H1 (cell line): ENCODE measurements at regions not wholly inside any gene's neighbourhood (a gene's known extent, or its start where the extent isn't known, plus 50 kb on each side); places are given as distances from the start of the nearest gene placed in this dataset.

Experiments used
- CTCF ChIA-PET: fragments of 300-600 bp; sonication (Branson Sonifier 250); formaldehyde crosslinking; loops from one replicate; lab custom pipeline; 2021; ENCODE audit not compliant: partially characterized antibody; lab: Charles Lee
- POLR2A ChIA-PET: fragments of 300-600 bp; sonication (Branson Sonifier 250); formaldehyde crosslinking; loops from one replicate; lab custom pipeline; 2021; ENCODE audit warnings: inconsistent platforms; ENCODE audit not compliant: partially characterized antibody; lab: Charles Lee
- DNase-seq, 2 experiments: peaks; one replicate each; pipeline versions ENCODE4 v3.0.0 to v3.0.0-alpha.2; 2010 to 2022; ENCODE audit warnings: low spot score in 2 of 2, low read depth in 1 of 2, mixed read lengths in 1 of 2
- FAIRE-seq: peaks from 2 replicates; lab custom pipeline; 2011; peaks lifted over from hg19 to GRCh38; lab: Jason Lieb, UNC
- H2AFZ ChIP-seq: 2 replicates; pipeline ENCODE4 v1.8.1; 2012; ENCODE audit warnings: low read length, inconsistent platforms
- H2AK5ac ChIP-seq: 2 replicates; pipeline ENCODE4 v1.6.1; 2013; ENCODE audit warnings: low read depth, low read length
- H2BK120ac ChIP-seq: replicated peaks from 2 replicates; pipeline ENCODE3; 2013; ENCODE audit warnings: low read depth, low read length, inconsistent platforms
- H2BK12ac ChIP-seq: 2 replicates; pipeline ENCODE4 v1.6.1; 2013; ENCODE audit warnings: low read depth, low read length
- H2BK15ac ChIP-seq: 2 replicates; pipeline ENCODE4 v1.6.1; 2013; ENCODE audit warnings: low read length
- H2BK20ac ChIP-seq: 2 replicates; pipeline ENCODE4 v1.6.1; 2013; ENCODE audit warnings: low read length
- H2BK5ac ChIP-seq: 2 replicates; pipeline ENCODE4 v1.6.1; 2013; ENCODE audit warnings: low read depth, low read length
- H3K14ac ChIP-seq: 2 replicates; pipeline ENCODE4 v1.6.1; 2013; ENCODE audit warnings: inconsistent platforms; ENCODE audit not compliant: insufficient read length
- H3K18ac ChIP-seq: 2 replicates; pipeline ENCODE4 v1.6.1; 2013; ENCODE audit warnings: low read length; ENCODE audit errors: extremely low read depth
- H3K23ac ChIP-seq: 2 replicates; pipeline ENCODE4 v1.6.1; 2013; ENCODE audit warnings: inconsistent platforms; ENCODE audit not compliant: insufficient read length
- H3K23me2 ChIP-seq: 2 replicates; pipeline ENCODE4 v1.6.1; 2013; ENCODE audit warnings: low read depth, low read length
- H3K27ac ChIP-seq: 2 replicates; pipeline ENCODE4 v1.6.1; 2011; ENCODE audit warnings: low read depth, low read length, inconsistent platforms
- H3K27me3 ChIP-seq, 4 experiments: replicated peaks in 1 of 4; 1 replicate in 1 of 4; 2 replicates in 3 of 4; pipeline versions ENCODE4 v1.6.1 to v1.8.1; 2011 to 2013; ENCODE audit warnings: low read length in 3 of 4, mild to moderate bottlenecking in 3 of 4, inconsistent platforms in 2 of 4, mixed read lengths in 2 of 4, moderate library complexity in 1 of 4; ENCODE audit not compliant: control insufficient read depth in 3 of 4, insufficient read depth in 3 of 4; ENCODE audit errors: extremely low read depth in 1 of 4
- H3K36me3 ChIP-seq, 4 experiments: 2 replicates each; pipeline versions ENCODE4 v1.6.1 to v1.8.1; 2011 to 2013; ENCODE audit warnings: mild to moderate bottlenecking in 4 of 4, low read length in 3 of 4, moderate library complexity in 2 of 4, control low read depth in 1 of 4, inconsistent platforms in 1 of 4; ENCODE audit not compliant: insufficient read depth in 4 of 4, control insufficient read depth in 2 of 4
- H3K4ac ChIP-seq: replicated peaks from 2 replicates; pipeline ENCODE3; 2013; ENCODE audit warnings: low read length, low read depth, mixed read lengths, inconsistent platforms; ENCODE audit not compliant: insufficient read length
- H3K4me1 ChIP-seq, 4 experiments: replicated peaks in 1 of 4; 1 replicate in 1 of 4; 2 replicates in 3 of 4; pipeline versions ENCODE4 v1.6.1 to v1.8.1; 2011 to 2013; ENCODE audit warnings: low read length in 3 of 4, inconsistent platforms in 2 of 4, mixed read lengths in 1 of 4; ENCODE audit not compliant: insufficient read depth in 4 of 4, control insufficient read depth in 3 of 4
- H3K4me2 ChIP-seq, 2 experiments: 2 replicates each; pipeline versions ENCODE4 v1.6.1 to v1.8.1; 2011 to 2013; ENCODE audit warnings: low read depth in 2 of 2, low read length in 2 of 2, control low read depth in 1 of 2, inconsistent platforms in 1 of 2, mild to moderate bottlenecking in 1 of 2; ENCODE audit not compliant: insufficient read depth in 1 of 2
- H3K4me3 ChIP-seq, 4 experiments: fragments of 200-600, 300-600 bp in 1 of 4; sonication (generic), shearing (Covaris generic), sonication (Bioruptor Twin) in 1 of 4; 2 replicates each; pipeline versions ENCODE4 v1.5.1 to v1.8.1; 2011 to 2016; ENCODE audit warnings: low read length in 4 of 4, low read depth in 3 of 4, control low read depth in 2 of 4, inconsistent platforms in 2 of 4, mild to moderate bottlenecking in 2 of 4, mixed read lengths in 1 of 4, moderate library complexity in 1 of 4; ENCODE audit not compliant: insufficient read depth in 2 of 4; ENCODE audit errors: extremely low read depth in 1 of 4
- H3K56ac ChIP-seq: replicated peaks from 2 replicates; pipeline ENCODE3; 2013; ENCODE audit warnings: low read depth, mild to moderate bottlenecking, mixed read lengths, low read length, inconsistent platforms; ENCODE audit not compliant: insufficient read length
- H3K79me1 ChIP-seq: 2 replicates; pipeline ENCODE4 v1.6.1; 2013; ENCODE audit warnings: low read depth, low read length, control low read depth
- H3K79me2 ChIP-seq, 2 experiments: 2 replicates each; pipeline versions ENCODE4 v1.6.1 to v1.8.1; 2012 to 2013; ENCODE audit warnings: low read length in 2 of 2, mild to moderate bottlenecking in 2 of 2, inconsistent platforms in 1 of 2; ENCODE audit not compliant: insufficient read depth in 2 of 2, control insufficient read depth in 1 of 2
- H3K9ac ChIP-seq, 4 experiments: replicated peaks in 1 of 4; 1 replicate in 1 of 4; 2 replicates in 3 of 4; pipeline versions ENCODE4 v1.6.1 to v1.8.1; 2011 to 2013; ENCODE audit warnings: low read depth in 3 of 4, low read length in 3 of 4, control low read depth in 2 of 4, mild to moderate bottlenecking in 2 of 4, moderate library complexity in 2 of 4, inconsistent platforms in 1 of 4; ENCODE audit errors: extremely low read depth in 1 of 4
- H3K9me3 ChIP-seq, 2 experiments: 2 replicates each; pipeline versions ENCODE4 v1.6.1 to v1.8.1; 2012 to 2013; ENCODE audit warnings: mild to moderate bottlenecking in 2 of 2, moderate library complexity in 2 of 2, control low read depth in 1 of 2, inconsistent platforms in 1 of 2, low read depth in 1 of 2, low read length in 1 of 2, mixed read lengths in 1 of 2; ENCODE audit not compliant: insufficient read depth in 2 of 2
- H4K20me1 ChIP-seq, 2 experiments: replicated peaks in 1 of 2; 2 replicates each; pipeline versions ENCODE3 to v1.8.1; 2011 to 2013; ENCODE audit warnings: inconsistent platforms in 2 of 2, low read length in 2 of 2, mild to moderate bottlenecking in 1 of 2; ENCODE audit not compliant: insufficient read depth in 2 of 2, control insufficient read depth in 1 of 2
- H4K5ac ChIP-seq: 2 replicates; pipeline ENCODE4 v1.6.1; 2013; ENCODE audit warnings: low read length, low read depth, mixed read lengths, inconsistent platforms; ENCODE audit not compliant: insufficient read length
- H4K8ac ChIP-seq: 2 replicates; pipeline ENCODE4 v1.8.0; 2013; ENCODE audit warnings: mild to moderate bottlenecking, moderate library complexity, low read length, inconsistent platforms; ENCODE audit not compliant: insufficient read depth; ENCODE audit errors: extremely low read depth
- H4K91ac ChIP-seq: replicated peaks from 2 replicates; pipeline ENCODE3; 2013; ENCODE audit warnings: low read length, mixed read lengths, inconsistent platforms; ENCODE audit not compliant: insufficient read length
- MAFK ChIP-seq: IDR thresholded peaks from 2 replicates; pipeline ENCODE4 v1.6.1; 2012; ENCODE audit warnings: low read depth, mild to moderate bottlenecking, improper control_type of control experiment, low read length
- POLR2AphosphoS5 ChIP-seq: IDR thresholded peaks from 2 replicates; pipeline ENCODE4 v1.6.1; 2011; ENCODE audit warnings: low read depth, low read length
- RXRA ChIP-seq: IDR thresholded peaks from 2 replicates; pipeline ENCODE4 v1.6.1; 2011; ENCODE audit warnings: low read depth, mild to moderate bottlenecking, low read length, moderate library complexity; ENCODE audit not compliant: insufficient read depth
- SIN3A ChIP-seq, 2 experiments: IDR thresholded peaks in 1 of 2; conservative IDR thresholded peaks in 1 of 2; 2 replicates each; pipeline ENCODE4 v1.6.1; 2011 to 2012; ENCODE audit warnings: low read length in 2 of 2, improper control_type of control experiment in 1 of 2, low read depth in 1 of 2, mild to moderate bottlenecking in 1 of 2
- SUZ12 ChIP-seq: fragments of 200-600 bp; sonication (generic); IDR thresholded peaks from 2 replicates; pipeline ENCODE4 v1.6.1; 2012; ENCODE audit warnings: mild to moderate bottlenecking, inconsistent platforms, low read length, moderate library complexity, mixed read lengths
- TAF7 ChIP-seq: optimal IDR thresholded peaks from 2 replicates; pipeline ENCODE3; 2011; ENCODE audit warnings: low read depth, mild to moderate bottlenecking, inconsistent platforms, low read length, moderate library complexity, borderline replicate concordance
- TEAD4 ChIP-seq: IDR thresholded peaks from 2 replicates; pipeline ENCODE4 v1.6.1; 2012; ENCODE audit warnings: low read depth, low read length, inconsistent platforms, mixed read lengths
- WGBS, 2 experiments: shearing (Covaris generic) in 1 of 2; methylation state at CpG; one replicate each; pipeline versions ENCODE4 v1.1.6 to v1.1.7; 2013 to 2015; ENCODE audit warnings: low lambda C conversion rate in 2 of 2, mixed read lengths in 2 of 2, inconsistent platforms in 1 of 2, low coverage in 1 of 2, missing lambda C conversion rate in 1 of 2; ENCODE audit not compliant: insufficient replicate concordance in 2 of 2, insufficient coverage in 1 of 2, insufficient read length in 1 of 2; ENCODE audit errors: extremely low coverage in 1 of 2, missing lambda C conversion rate in 1 of 2; 5-methylcytosine and 5-hydroxymethylcytosine counted together
- TF ChIP-seq, protein P1 (sequence below): IDR thresholded peaks from 2 replicates; pipeline ENCODE4 v1.6.1; 2011; ENCODE audit warnings: low read length, improper control_type of control experiment
- TF ChIP-seq, protein P2 (sequence below): IDR thresholded peaks from 2 replicates; pipeline ENCODE4 v1.6.1; 2011; ENCODE audit warnings: low read depth, mild to moderate bottlenecking, low read length; ENCODE audit not compliant: insufficient read depth
- TF ChIP-seq, protein P3 (sequence below): IDR thresholded peaks from 2 replicates; pipeline ENCODE4 v1.6.1; 2012; ENCODE audit warnings: low read length, inconsistent platforms

DNA sequence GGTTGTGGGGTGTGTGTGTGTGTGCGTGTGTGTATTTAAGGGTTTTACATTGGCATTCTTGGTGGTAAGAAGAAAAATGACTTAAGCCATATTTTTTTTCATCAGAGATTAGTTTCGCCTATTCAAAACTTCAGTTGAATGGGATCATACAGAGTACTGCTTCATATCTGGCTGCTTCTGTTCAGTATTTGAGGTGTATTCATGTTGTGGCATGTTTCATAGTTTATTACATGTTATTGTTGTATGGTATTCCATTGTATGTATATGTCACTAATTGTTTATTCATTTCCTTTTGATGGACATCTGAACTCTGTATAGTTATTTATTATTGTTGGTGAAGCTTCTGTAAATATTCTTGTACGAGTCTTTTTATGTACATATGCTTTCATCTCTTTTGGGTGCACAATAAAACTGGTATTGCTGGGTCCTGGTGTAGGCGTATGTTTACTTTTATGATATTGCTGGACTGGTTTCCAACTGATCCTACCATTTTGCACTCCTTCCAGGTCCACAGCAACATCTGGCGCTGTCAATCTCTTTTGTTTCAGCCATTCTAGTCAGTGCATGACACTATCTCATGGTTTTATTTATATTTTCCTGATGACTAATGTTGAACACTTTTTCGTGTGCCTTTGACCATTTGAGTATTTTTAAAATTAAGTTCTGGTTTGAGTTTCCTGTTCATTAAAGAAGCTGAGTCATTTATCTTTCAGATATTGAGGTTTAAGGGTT, 77.4 kb upstream of the MAF start:
- Histone ChIP-seq H2AFZ (no peak overlapping the region), H3K27me3 (no peaks in the 10 kb centered on the region), H2BK120ac (no peak overlapping the region), H2AK5ac (no peak overlapping the region), H3K79me2 (no peaks in the 10 kb centered on the region), H2BK15ac (no peak overlapping the region), H4K8ac (no peak overlapping the region), H2BK5ac (no peak overlapping the region), H4K20me1 (no peaks in the 10 kb centered on the region), H2BK12ac (no peak overlapping the region), H3K79me1 (no peaks in the 10 kb centered on the region), H3K4me2 (no peak overlapping the region), H4K5ac (no peak overlapping the region), H3K27ac (no peak overlapping the region), H3K36me3 (no peaks in the 10 kb centered on the region), H3K23ac (no peak overlapping the region), H2BK20ac (no peak overlapping the region), H3K4ac (no peak overlapping the region), H3K4me1 (no peaks in the 10 kb centered on the region), H3K18ac (no peak overlapping the region), H3K4me3 (no peak overlapping the region), H3K56ac (no peak overlapping the region), H3K9me3 (no peaks in the 10 kb centered on the region), H3K14ac (no peak overlapping the region), H3K9ac (no peak overlapping the region), H4K91ac (no peak overlapping the region), H3K23me2 (no peaks in the 10 kb centered on the region)
- CTCF ChIA-PET = no interaction called here
- DNase-seq = no peak
- FAIRE-seq = no peak
- 94% methylated on average over 6 of the region's 6 CpGs; no CpG with 5 or more reads in 1 of the 2 experiments for WGBS, 2 experiments
- POLR2A ChIA-PET = no interaction called here
- TF ChIP-seq, protein P1, sequence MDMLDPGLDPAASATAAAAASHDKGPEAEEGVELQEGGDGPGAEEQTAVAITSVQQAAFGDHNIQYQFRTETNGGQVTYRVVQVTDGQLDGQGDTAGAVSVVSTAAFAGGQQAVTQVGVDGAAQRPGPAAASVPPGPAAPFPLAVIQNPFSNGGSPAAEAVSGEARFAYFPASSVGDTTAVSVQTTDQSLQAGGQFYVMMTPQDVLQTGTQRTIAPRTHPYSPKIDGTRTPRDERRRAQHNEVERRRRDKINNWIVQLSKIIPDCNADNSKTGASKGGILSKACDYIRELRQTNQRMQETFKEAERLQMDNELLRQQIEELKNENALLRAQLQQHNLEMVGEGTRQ = no peak
- TF ChIP-seq TEAD4 (no peak), POLR2AphosphoS5 (no peak), TAF7 (no peak), SIN3A (conservative IDR thresholded peaks at IDR 0.05 in 1 of 2, IDR thresholded peaks at IDR 0.05 in 1 of 2; ENCODE audit: low read depth in 1 of 2, low read length in 2 of 2) (no peak), SUZ12 (no peak), RXRA (no peak), MAFK (no peak)
- TF ChIP-seq, protein P2, sequence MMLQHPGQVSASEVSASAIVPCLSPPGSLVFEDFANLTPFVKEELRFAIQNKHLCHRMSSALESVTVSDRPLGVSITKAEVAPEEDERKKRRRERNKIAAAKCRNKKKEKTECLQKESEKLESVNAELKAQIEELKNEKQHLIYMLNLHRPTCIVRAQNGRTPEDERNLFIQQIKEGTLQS = no peak
- TF ChIP-seq, protein P3, sequence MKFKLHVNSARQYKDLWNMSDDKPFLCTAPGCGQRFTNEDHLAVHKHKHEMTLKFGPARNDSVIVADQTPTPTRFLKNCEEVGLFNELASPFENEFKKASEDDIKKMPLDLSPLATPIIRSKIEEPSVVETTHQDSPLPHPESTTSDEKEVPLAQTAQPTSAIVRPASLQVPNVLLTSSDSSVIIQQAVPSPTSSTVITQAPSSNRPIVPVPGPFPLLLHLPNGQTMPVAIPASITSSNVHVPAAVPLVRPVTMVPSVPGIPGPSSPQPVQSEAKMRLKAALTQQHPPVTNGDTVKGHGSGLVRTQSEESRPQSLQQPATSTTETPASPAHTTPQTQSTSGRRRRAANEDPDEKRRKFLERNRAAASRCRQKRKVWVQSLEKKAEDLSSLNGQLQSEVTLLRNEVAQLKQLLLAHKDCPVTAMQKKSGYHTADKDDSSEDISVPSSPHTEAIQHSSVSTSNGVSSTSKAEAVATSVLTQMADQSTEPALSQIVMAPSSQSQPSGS = no peak
